Neural cell (in vitro differentiated cells): ENCODE measurements at regions not wholly inside any gene's neighbourhood (a gene's known extent, or its start where the extent isn't known, plus 50 kb on each side); places are given as distances from the start of the nearest gene placed in this dataset.

Experiments
- H2AFZ ChIP-seq: fragments of 200-600, 300-800 bp; sonication (generic), shearing (Covaris generic); 2 replicates; pipeline ENCODE4 v1.6.0; 2014; ENCODE audit warnings: low read depth, mild to moderate bottlenecking, antibody characterized with exemption, low read length, moderate library complexity
- H3F3A ChIP-seq: fragments of 200-600 bp; shearing (Covaris generic); 2 replicates; pipeline ENCODE4 v1.6.1; 2016; ENCODE audit warnings: mild to moderate bottlenecking, moderate library complexity, mixed read lengths, antibody characterized with exemption, low read length; ENCODE audit not compliant: insufficient read depth, poor library complexity, severe bottlenecking
- H3K27ac ChIP-seq: fragments of 200-600, 300-800 bp; sonication (generic), shearing (Covaris generic); 2 replicates; pipeline ENCODE4 v1.5.1; 2014; ENCODE audit warnings: mild to moderate bottlenecking, low read length, moderate library complexity
- H3K27me3 ChIP-seq: fragments of 300-800, 200-600 bp; sonication (generic), shearing (Covaris generic); 2 replicates; pipeline ENCODE4 v1.6.0; 2014; ENCODE audit warnings: mild to moderate bottlenecking, low read depth, low read length, moderate library complexity; ENCODE audit not compliant: insufficient read depth
- H3K36me3 ChIP-seq: fragments of 300-800, 200-600 bp; sonication (generic), shearing (Covaris generic); 2 replicates; pipeline ENCODE4 v1.5.1; 2014; ENCODE audit warnings: mild to moderate bottlenecking, antibody characterized with exemption, low read length, moderate library complexity; ENCODE audit not compliant: insufficient read depth
- H3K4me2 ChIP-seq: fragments of 300-800, 200-600 bp; sonication (generic), shearing (Covaris generic); 2 replicates; pipeline ENCODE4 v1.6.0; 2014; ENCODE audit warnings: mild to moderate bottlenecking, low read length
- H3K4me3 ChIP-seq: fragments of 300-800, 200-600 bp; sonication (generic), shearing (Covaris generic); 2 replicates; pipeline ENCODE4 v1.5.1; 2014; ENCODE audit warnings: mild to moderate bottlenecking, low read length, moderate library complexity
- H3K79me2 ChIP-seq: fragments of 200-600 bp; shearing (Covaris generic); replicated peaks from 2 replicates; pipeline ENCODE4 v1.6.0; 2014; ENCODE audit warnings: mild to moderate bottlenecking, low read length, moderate library complexity; ENCODE audit not compliant: insufficient read depth
- H3K9ac ChIP-seq: fragments of 300-800, 200-600 bp; sonication (generic), shearing (Covaris generic); 2 replicates; pipeline ENCODE4 v1.6.1; 2016; ENCODE audit warnings: mild to moderate bottlenecking, low read length, mixed read lengths
- H3K9me2 ChIP-seq: fragments of 200-600 bp; shearing (Covaris generic); 2 replicates; pipeline ENCODE4 v1.6.1; 2016; ENCODE audit warnings: mild to moderate bottlenecking, low read length, mixed read lengths; ENCODE audit not compliant: insufficient read depth
- H3K9me3 ChIP-seq: fragments of 200-600, 300-800 bp; sonication (generic), shearing (Covaris generic); 2 replicates; pipeline ENCODE4 v1.6.1; 2016; ENCODE audit warnings: mild to moderate bottlenecking, mixed run types, low read length, moderate library complexity, mixed read lengths
- H4K20me1 ChIP-seq: fragments of 200-600 bp; shearing (Covaris generic); 2 replicates; pipeline ENCODE4 v1.6.1; 2016; ENCODE audit warnings: mild to moderate bottlenecking, mixed run types; ENCODE audit not compliant: insufficient read depth
- EP300 ChIP-seq: fragments of 450-650 bp; conservative IDR thresholded peaks from 2 replicates; pipeline ENCODE4 v1.6.1; 2014; ENCODE audit warnings: antibody characterized with exemption, mild to moderate bottlenecking, moderate library complexity; ENCODE audit not compliant: poor library complexity, severe bottlenecking
- EZH2 ChIP-seq: fragments of 200-600, 300-800 bp; shearing (Covaris generic), sonication (generic); IDR thresholded peaks from 2 replicates; pipeline ENCODE4 v1.6.1; 2014; ENCODE audit warnings: antibody characterized with exemption, low read length, borderline replicate concordance, mild to moderate bottlenecking; ENCODE audit not compliant: insufficient read depth, poor library complexity, severe bottlenecking
- MXI1 ChIP-seq: fragments of 450-650 bp; conservative IDR thresholded peaks from 2 replicates; pipeline ENCODE4 v1.6.1; 2014; ENCODE audit warnings: antibody characterized with exemption, mild to moderate bottlenecking; ENCODE audit not compliant: poor library complexity, severe bottlenecking
- POLR2AphosphoS5 ChIP-seq: IDR thresholded peaks from 2 replicates; pipeline ENCODE4 v1.6.1; 2012
- RAD21 ChIP-seq: fragments of 450-650 bp; conservative IDR thresholded peaks from 2 replicates; pipeline ENCODE4 v1.6.1; 2014; ENCODE audit warnings: antibody characterized with exemption, mild to moderate bottlenecking, moderate library complexity
- REST ChIP-seq: IDR thresholded peaks from 2 replicates; pipeline ENCODE4 v1.6.1; 2012; ENCODE audit warnings: borderline replicate concordance
- SMC3 ChIP-seq: fragments of 450-650 bp; conservative IDR thresholded peaks from 2 replicates; pipeline ENCODE4 v1.6.1; 2014; ENCODE audit warnings: antibody characterized with exemption, mild to moderate bottlenecking, moderate library complexity; ENCODE audit not compliant: poor library complexity
- TAF1 ChIP-seq: IDR thresholded peaks from 2 replicates; pipeline ENCODE4 v1.6.1; 2012; ENCODE audit warnings: low read depth
- TF ChIP-seq, protein P1 (sequence below): fragments of 450-650 bp; IDR thresholded peaks from 2 replicates; pipeline ENCODE4 v1.5.1; 2014; ENCODE audit warnings: antibody characterized with exemption, mild to moderate bottlenecking, moderate library complexity; ENCODE audit not compliant: poor library complexity, severe bottlenecking

- Histone ChIP-seq H2AFZ (no peak overlapping the region), H3K79me2 (no peaks in the 10 kb centered on the region), H3K36me3 (no peaks in the 10 kb centered on the region), H3K9me3 (no peaks in the 10 kb centered on the region), H3K27ac (no peak overlapping the region), H4K20me1 (no peaks in the 10 kb centered on the region), H3F3A (no peaks in the 10 kb centered on the region), H3K4me2 (no peak overlapping the region), H3K4me3 (no peak overlapping the region), H3K27me3 (no peaks in the 10 kb centered on the region), H3K9ac (no peak overlapping the region), H3K9me2 (no peaks in the 10 kb centered on the region)
- no peak for TF ChIP-seq SMC3
- TF ChIP-seq TAF1: no peak
- TF ChIP-seq POLR2AphosphoS5: no peak
- no peak for TF ChIP-seq MXI1
- no peak for TF ChIP-seq RAD21
- no peak for TF ChIP-seq EP300
- TF ChIP-seq, protein P1, sequence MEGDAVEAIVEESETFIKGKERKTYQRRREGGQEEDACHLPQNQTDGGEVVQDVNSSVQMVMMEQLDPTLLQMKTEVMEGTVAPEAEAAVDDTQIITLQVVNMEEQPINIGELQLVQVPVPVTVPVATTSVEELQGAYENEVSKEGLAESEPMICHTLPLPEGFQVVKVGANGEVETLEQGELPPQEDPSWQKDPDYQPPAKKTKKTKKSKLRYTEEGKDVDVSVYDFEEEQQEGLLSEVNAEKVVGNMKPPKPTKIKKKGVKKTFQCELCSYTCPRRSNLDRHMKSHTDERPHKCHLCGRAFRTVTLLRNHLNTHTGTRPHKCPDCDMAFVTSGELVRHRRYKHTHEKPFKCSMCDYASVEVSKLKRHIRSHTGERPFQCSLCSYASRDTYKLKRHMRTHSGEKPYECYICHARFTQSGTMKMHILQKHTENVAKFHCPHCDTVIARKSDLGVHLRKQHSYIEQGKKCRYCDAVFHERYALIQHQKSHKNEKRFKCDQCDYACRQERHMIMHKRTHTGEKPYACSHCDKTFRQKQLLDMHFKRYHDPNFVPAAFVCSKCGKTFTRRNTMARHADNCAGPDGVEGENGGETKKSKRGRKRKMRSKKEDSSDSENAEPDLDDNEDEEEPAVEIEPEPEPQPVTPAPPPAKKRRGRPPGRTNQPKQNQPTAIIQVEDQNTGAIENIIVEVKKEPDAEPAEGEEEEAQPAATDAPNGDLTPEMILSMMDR: no peak
- no peak for TF ChIP-seq REST
- no peak for TF ChIP-seq EZH2
Measured at GRCh38 chr22:23008896-23009295, 61.4 kb upstream of the GNAZ start.
